Adrenal gland (tissue), 9 donors: ENCODE measurements at regions not wholly inside any gene's neighbourhood (a gene's known extent, or its start where the extent isn't known, plus 50 kb on each side); places are given as distances from the start of the nearest gene placed in this dataset.

ENCODE experiments used
- DNase-seq, 7 donors: peaks; one replicate each; pipeline ENCODE4 v3.0.0-alpha.2; 2019 to 2020
- H3K27ac ChIP-seq, 5 donors: fragments of 200-600 bp; sonication (generic) in 4 of 5; 1 replicate in 3 of 5; 2 replicates in 2 of 5; pipeline versions ENCODE4 v1.5.1 to v1.8.0; 2016 to 2020; ENCODE audit warnings: mild to moderate bottlenecking in 1 of 5
- H3K27me3 ChIP-seq: fragments of 200-600 bp; 2 replicates; pipeline ENCODE4 v1.8.0; 2021
- H3K36me3 ChIP-seq, 2 donors: fragments of 200-600 bp; replicated peaks in 1 of 2; 1 replicate in 1 of 2; 2 replicates in 1 of 2; pipeline versions ENCODE4 v1.5.1 to v1.8.0; 2018 to 2022
- H3K4me1 ChIP-seq, 2 donors: fragments of 200-600 bp; replicated peaks in 1 of 2; 1 replicate in 1 of 2; 2 replicates in 1 of 2; pipeline versions ENCODE4 v1.5.1 to v1.8.0; 2018 to 2021
- H3K4me3 ChIP-seq, 4 donors: fragments of 200-600 bp; sonication (generic) in 3 of 4; one replicate each; pipeline ENCODE4 v1.5.1; 2016 to 2018
- H3K9me3 ChIP-seq, 3 donors: fragments of 200-600 bp; sonication (generic) in 1 of 3; replicated peaks in 1 of 3; 1 replicate in 2 of 3; 2 replicates in 1 of 3; pipeline versions ENCODE4 v1.5.1 to v1.8.0; 2016 to 2021
- POLR2A ChIP-seq, 2 donors: fragments of 450-650 bp; IDR thresholded peaks; one replicate each; pipeline ENCODE4 v1.6.1; 2017; ENCODE audit warnings: antibody characterized with exemption in 2 of 2, mild to moderate bottlenecking in 2 of 2, moderate library complexity in 1 of 2
- WGBS, 4 donors: extraction: QIAGEN DNeasy Blood & Tissue Kit in 2 of 4; methylation state at CpG; one replicate each; pipeline versions ENCODE4 v1.1.5 to v1.1.7; 2013 to 2017; 5-methylcytosine and 5-hydroxymethylcytosine counted together
- intact Hi-C, 2 donors: fragments of 100-400 bp; cut with DNase I; formaldehyde crosslinking; loops; one replicate each; pipeline versions ENCODE4 v1.14.1 to v1.15.0; 2022 to 2023
- TF ChIP-seq, protein P1 (sequence below), 6 experiments: fragments of 450-650 bp in 4 of 6; fragments of 200-600 bp in 2 of 6; sonication (generic) in 1 of 6; IDR thresholded peaks; 1 replicate in 5 of 6; 2 replicates in 1 of 6; pipeline versions ENCODE4 v1.5.1 to v1.8.0; 2016 to 2021; ENCODE audit warnings: antibody characterized with exemption in 6 of 6, mild to moderate bottlenecking in 2 of 6, moderate library complexity in 1 of 6
- donor health status: healthy with polysubstance abuse.
- donor health status: Bipolar disorder and iron deficiency.
- donor health status: DM: yes; HTN: yes; CAD: no.
- donor health status: DM: no; HTN: no; CAD: no.
- donor health status: DM: no; HTN: no; CAD: no.

DNA sequence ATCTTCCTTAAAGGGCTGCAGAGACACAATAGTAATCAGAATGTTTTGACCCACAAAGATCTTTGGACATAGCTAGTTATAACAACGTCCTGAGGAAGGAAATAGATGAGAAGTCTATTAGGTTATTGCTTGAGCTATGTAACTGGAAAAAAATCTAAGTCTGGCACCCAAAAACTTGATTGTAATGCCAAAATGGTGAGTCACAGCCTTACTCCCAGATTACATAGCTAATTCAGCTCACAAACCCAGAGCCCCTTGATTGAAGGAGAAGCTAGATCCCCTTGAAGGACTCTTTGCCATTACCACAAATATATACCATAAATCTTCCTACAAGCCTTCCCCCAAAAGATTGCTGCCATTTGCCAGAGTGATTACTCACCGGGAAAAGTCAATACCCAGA is 341.8 kb upstream of the KIF2A start:
- intact Hi-C loops = no loop called here
- H3K9me3 ChIP-seq = no peaks in the 10 kb centered on the region
- peak in 1 of 7 donors; percentile 3 for DNase-seq
- 43 to 55% (median 52%) methylated on average over 2 of the region's 2 CpGs for WGBS, 4 donors
- H3K4me3 ChIP-seq = no peak overlapping the region
- H3K4me1 ChIP-seq = peaks cover 0 to 3% of the 10 kb centered on the region in 2 donors
- H3K36me3 ChIP-seq = no peaks in the 10 kb centered on the region
- TF ChIP-seq, protein P1, sequence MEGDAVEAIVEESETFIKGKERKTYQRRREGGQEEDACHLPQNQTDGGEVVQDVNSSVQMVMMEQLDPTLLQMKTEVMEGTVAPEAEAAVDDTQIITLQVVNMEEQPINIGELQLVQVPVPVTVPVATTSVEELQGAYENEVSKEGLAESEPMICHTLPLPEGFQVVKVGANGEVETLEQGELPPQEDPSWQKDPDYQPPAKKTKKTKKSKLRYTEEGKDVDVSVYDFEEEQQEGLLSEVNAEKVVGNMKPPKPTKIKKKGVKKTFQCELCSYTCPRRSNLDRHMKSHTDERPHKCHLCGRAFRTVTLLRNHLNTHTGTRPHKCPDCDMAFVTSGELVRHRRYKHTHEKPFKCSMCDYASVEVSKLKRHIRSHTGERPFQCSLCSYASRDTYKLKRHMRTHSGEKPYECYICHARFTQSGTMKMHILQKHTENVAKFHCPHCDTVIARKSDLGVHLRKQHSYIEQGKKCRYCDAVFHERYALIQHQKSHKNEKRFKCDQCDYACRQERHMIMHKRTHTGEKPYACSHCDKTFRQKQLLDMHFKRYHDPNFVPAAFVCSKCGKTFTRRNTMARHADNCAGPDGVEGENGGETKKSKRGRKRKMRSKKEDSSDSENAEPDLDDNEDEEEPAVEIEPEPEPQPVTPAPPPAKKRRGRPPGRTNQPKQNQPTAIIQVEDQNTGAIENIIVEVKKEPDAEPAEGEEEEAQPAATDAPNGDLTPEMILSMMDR (IDR thresholded peaks at IDR 0.05) = no peak
- TF ChIP-seq POLR2A (IDR thresholded peaks at IDR 0.05) = no peak
- peaks cover 3% of the 10 kb centered on the region for H3K27me3 ChIP-seq
- no peak overlapping the region for H3K27ac ChIP-seq

DNA sequence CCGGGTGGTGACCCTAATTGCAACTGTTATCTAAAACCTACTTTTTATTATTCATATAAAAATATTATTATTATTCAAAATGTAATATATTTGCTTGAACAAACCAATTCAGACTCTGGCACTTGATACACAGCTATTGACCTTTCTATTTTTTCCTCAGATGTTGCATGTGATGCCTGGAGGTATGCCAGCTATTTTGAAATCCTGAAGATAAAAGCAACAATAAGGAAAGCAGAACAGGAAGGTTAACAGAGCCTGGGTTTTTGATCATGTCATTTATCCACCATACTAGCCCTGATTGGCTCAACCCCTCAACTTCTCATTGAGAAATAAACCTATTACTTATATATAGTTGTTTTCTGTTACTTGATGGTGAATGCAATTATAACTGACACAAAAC is 340.9 kb upstream of the KIF2A start:
- H3K36me3 ChIP-seq = no peaks in the 10 kb centered on the region
- TF ChIP-seq, protein P1 (IDR thresholded peaks at IDR 0.05) = no peak
- no peak for TF ChIP-seq POLR2A (IDR thresholded peaks at IDR 0.05)
- peaks cover 0 to 3% of the 10 kb centered on the region in 2 donors for H3K4me1 ChIP-seq
- 84 to 92% (median 90%) methylated on average over 1 of the region's 1 CpG for WGBS, 4 donors
- H3K27ac ChIP-seq = no peak overlapping the region
- intact Hi-C loops = no loop called here
- H3K9me3 ChIP-seq = no peaks in the 10 kb centered on the region
- peaks cover 3% of the 10 kb centered on the region for H3K27me3 ChIP-seq
- DNase-seq = peak in 6 of 7 donors; percentile 22 to 52 (median 34)
- H3K4me3 ChIP-seq = no peak overlapping the region

DNA sequence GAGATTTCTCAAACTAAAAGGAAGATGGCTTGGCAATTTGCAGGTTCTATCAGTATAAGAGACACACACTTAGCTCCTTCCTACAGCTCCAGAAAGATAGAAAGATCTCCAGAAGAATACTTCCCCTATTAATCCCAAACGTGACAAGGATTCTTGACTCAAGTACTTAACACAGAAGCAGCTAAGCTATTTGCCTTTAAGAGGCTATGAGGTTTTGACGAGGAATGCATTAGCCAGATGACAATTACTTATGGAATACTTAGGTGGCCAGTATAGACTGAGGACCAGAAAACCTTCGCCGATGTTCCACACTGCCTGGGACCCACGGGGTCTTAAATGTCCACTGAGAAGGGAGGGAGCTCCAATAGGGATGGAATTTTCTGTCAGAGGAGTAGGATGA is 340.5 kb upstream of the KIF2A start:
- Histone ChIP-seq H3K27ac (no peak overlapping the region), H3K4me1 (peaks cover 0 to 3% of the 10 kb centered on the region in 2 donors), H3K27me3 (peaks cover 3% of the 10 kb centered on the region), H3K9me3 (no peaks in the 10 kb centered on the region), H3K4me3 (no peak overlapping the region), H3K36me3 (no peaks in the 10 kb centered on the region)
- intact Hi-C loops = no loop called here
- no peak for DNase-seq
- WGBS, 4 donors = 74 to 83% (median 80%) methylated on average over 5 of the region's 5 CpGs
- no peak for TF ChIP-seq POLR2A (IDR thresholded peaks at IDR 0.05)
- TF ChIP-seq, protein P1 (IDR thresholded peaks at IDR 0.05) = no peak

DNA sequence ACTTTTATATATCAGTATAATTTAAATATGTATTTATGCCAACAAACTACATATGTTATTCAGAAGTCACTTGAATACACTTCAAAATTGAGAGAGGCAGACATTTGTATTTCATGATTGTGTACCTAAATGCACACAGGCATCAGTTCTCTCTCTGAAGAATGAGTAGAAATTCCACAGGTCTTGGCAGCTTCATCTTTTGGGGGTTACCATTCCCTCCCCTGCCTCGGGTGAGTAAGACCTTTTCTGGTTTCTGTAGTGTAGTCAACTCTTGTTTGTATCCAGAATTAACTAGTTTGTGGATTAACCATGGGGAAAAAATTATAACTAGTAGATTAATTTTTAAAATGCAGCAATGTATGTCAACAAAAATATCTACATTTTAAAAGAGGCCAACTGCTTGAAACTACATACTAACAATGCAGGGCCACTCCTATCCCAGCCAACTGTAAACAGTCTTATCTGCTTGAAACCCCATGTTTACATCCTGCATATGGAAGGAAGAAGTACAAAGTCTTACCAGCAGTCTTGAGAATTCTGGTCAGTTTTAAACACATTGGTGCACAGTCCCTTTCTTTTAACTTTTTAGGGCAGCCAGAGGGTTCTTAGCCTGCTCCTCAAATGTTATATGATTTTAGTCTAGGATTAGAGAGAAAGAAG is 339.6 kb upstream of the KIF2A start:
- WGBS, 4 donors = 30 to 55% (median 33%) methylated on average over 1 of the region's 1 CpG

More for the DNA sequence above, 339.6 kb upstream of the KIF2A start:
- no peaks in the 10 kb centered on the region for H3K36me3 ChIP-seq
- H3K27ac ChIP-seq = no peak overlapping the region
- no peak overlapping the region for H3K4me3 ChIP-seq
- H3K9me3 ChIP-seq = no peaks in the 10 kb centered on the region
- peaks cover 0 to 3% of the 10 kb centered on the region in 2 donors for H3K4me1 ChIP-seq
- intact Hi-C loops = no loop called here
- peaks cover 3% of the 10 kb centered on the region for H3K27me3 ChIP-seq
- no peak for DNase-seq
- TF ChIP-seq, protein P1 (IDR thresholded peaks at IDR 0.05) = no peak
- TF ChIP-seq POLR2A (IDR thresholded peaks at IDR 0.05) = no peak
